HepG2 (cell line): ENCODE measurements at regions not wholly inside any gene's neighbourhood (a gene's known extent, or its start where the extent isn't known, plus 50 kb on each side); places are given as distances from the start of the nearest gene placed in this dataset.

Source experiments
- ATAC-seq: fragments of 200-7000 bp; cut with Tn5 transposase; 3 replicates; pipeline ENCODE4 v1.9.1; 2020; ENCODE audit warnings: mild to moderate bottlenecking, moderate library complexity
- BruUV-seq: library from RNA; stranded (reverse); fragments of 400-500 nt; replicated peaks from 2 replicates; lab custom pipeline; 2021; lab: Mats Ljungman, UMichigan
- CTCF ChIA-PET: fragments of 300-600 bp; formaldehyde crosslinking; extraction: SDS; loops from one replicate; lab custom pipeline; 2021; ENCODE audit warnings: low total read pairs, inconsistent platforms, low intra/inter-chr PET ratio; lab: Yijun Ruan, JAX
- POLR2A ChIA-PET: fragments of 350-600 bp; sonication (Branson Sonifier 250); formaldehyde crosslinking; loops from one replicate; lab custom pipeline; 2020; ENCODE audit warnings: antibody characterized with exemption, inconsistent platforms; lab: Yijun Ruan, JAX
- DNase-seq: peaks from one replicate; pipeline ENCODE4 v3.0.0-alpha.2; 2015; ENCODE audit warnings: low spot score
- FAIRE-seq: peaks from 3 replicates; lab custom pipeline; 2011; peaks lifted over from hg19 to GRCh38; lab: Jason Lieb, UNC
- H2AFZ ChIP-seq: one replicate; pipeline ENCODE4 v1.6.1; 2011; ENCODE audit warnings: low read length, inconsistent platforms
- H3K27ac ChIP-seq: fragments of 300-600 bp; 3 replicates; pipeline ENCODE4 v1.8.0; 2011; ENCODE audit warnings: mixed run types, mild to moderate bottlenecking, mixed read lengths, low read length, inconsistent platforms; ENCODE audit not compliant: insufficient read depth; ENCODE audit errors: extremely low read length
- H3K27me3 ChIP-seq, 2 experiments: fragments of 200-600 bp in 1 of 2; 2 replicates in 1 of 2; 3 replicates in 1 of 2; pipeline versions ENCODE4 v1.6.0 to v1.8.0; 2011; ENCODE audit warnings: low read length in 2 of 2, mild to moderate bottlenecking in 2 of 2, moderate library complexity in 2 of 2, inconsistent platforms in 1 of 2; ENCODE audit not compliant: insufficient read depth in 2 of 2, control insufficient read depth in 1 of 2
- H3K36me3 ChIP-seq, 2 experiments: fragments of 200-600 bp in 1 of 2; replicated peaks in 1 of 2; 2 replicates in 1 of 2; 3 replicates in 1 of 2; pipeline versions ENCODE4 v1.5.1 to v1.8.0; 2011; ENCODE audit warnings: low read length in 2 of 2, inconsistent platforms in 1 of 2; ENCODE audit not compliant: insufficient read depth in 2 of 2, control insufficient read depth in 1 of 2
- H3K4me1 ChIP-seq: 2 replicates; pipeline ENCODE4 v1.5.1; 2012; ENCODE audit warnings: low read length, inconsistent platforms; ENCODE audit not compliant: insufficient read depth
- H3K4me2 ChIP-seq: 2 replicates; pipeline ENCODE4 v1.6.0; 2011; ENCODE audit warnings: low read depth, low read length, inconsistent platforms
- H3K4me3 ChIP-seq, 3 experiments: fragments of 200-600 bp in 1 of 3; sonication (generic), shearing (Covaris generic) in 1 of 3; replicated peaks in 1 of 3; 2 replicates each; pipeline ENCODE4 v1.5.1; 2011 to 2016; ENCODE audit warnings: low read length in 3 of 3, inconsistent platforms in 2 of 3, low read depth in 2 of 3, mild to moderate bottlenecking in 2 of 3, control low read depth in 1 of 3, mixed read lengths in 1 of 3; ENCODE audit not compliant: insufficient read depth in 1 of 3
- H3K79me2 ChIP-seq: one replicate; pipeline ENCODE4 v1.6.1; 2011; ENCODE audit warnings: low read length, inconsistent platforms; ENCODE audit not compliant: insufficient read depth
- H3K9ac ChIP-seq: 2 replicates; pipeline ENCODE4 v1.6.0; 2011; ENCODE audit warnings: mild to moderate bottlenecking, low read depth, low read length, inconsistent platforms; ENCODE audit not compliant: insufficient read depth
- H3K9me3 ChIP-seq: 2 replicates; pipeline ENCODE4 v1.5.1; 2012; ENCODE audit warnings: mild to moderate bottlenecking, low read length
- H4K20me1 ChIP-seq: 2 replicates; pipeline ENCODE4 v1.6.0; 2011; ENCODE audit warnings: inconsistent platforms, mild to moderate bottlenecking, low read length, moderate library complexity; ENCODE audit not compliant: insufficient read depth
- DRAP1 ChIP-seq: IDR thresholded peaks from 2 replicates; pipeline ENCODE4 v1.6.1; 2016; ENCODE audit warnings: missing genetic modification reagents, missing compliant biosample characterization
- FOXA3 ChIP-seq: IDR thresholded peaks from 2 replicates; pipeline ENCODE4 v1.6.1; 2016; ENCODE audit warnings: missing genetic modification reagents, missing compliant biosample characterization
- IKZF1 ChIP-seq: fragments of 450-650 bp; IDR thresholded peaks from 2 replicates; pipeline ENCODE4 v1.7.1; 2016
- IRF1 ChIP-seq: sonication (generic); formaldehyde crosslinking; IDR thresholded peaks from 2 replicates; pipeline ENCODE4 v1.4.0; 2020; ENCODE audit warnings: low read depth, mild to moderate bottlenecking, missing genetic modification reagents
- MLLT10 ChIP-seq: sonication (generic); formaldehyde crosslinking; IDR thresholded peaks from 2 replicates; pipeline ENCODE4 v1.4.0; 2020; ENCODE audit warnings: missing genetic modification reagents
- RAD51 ChIP-seq: fragments of 450-650 bp; IDR thresholded peaks from 2 replicates; pipeline ENCODE4 v1.6.1; 2016; ENCODE audit warnings: borderline replicate concordance
- TFDP2 ChIP-seq: sonication (generic); formaldehyde crosslinking; IDR thresholded peaks from 2 replicates; pipeline ENCODE4 v1.4.0; 2020; ENCODE audit warnings: missing genetic modification reagents
- THAP7 ChIP-seq: sonication (generic); formaldehyde crosslinking; IDR thresholded peaks from 2 replicates; pipeline ENCODE4 v1.8.1; 2023; ENCODE audit warnings: mild to moderate bottlenecking, missing genetic modification reagents
- THRA ChIP-seq: sonication (generic); formaldehyde crosslinking; IDR thresholded peaks from 2 replicates; pipeline ENCODE4 v1.4.0; 2020; ENCODE audit warnings: missing genetic modification reagents, borderline replicate concordance
- ZFP36L1 ChIP-seq: sonication (generic); formaldehyde crosslinking; IDR thresholded peaks from 2 replicates; pipeline ENCODE4 v1.8.0; 2022; ENCODE audit warnings: mild to moderate bottlenecking, missing genetic modification reagents, moderate library complexity
- ZKSCAN1 ChIP-seq: fragments of 150-350 bp; IDR thresholded peaks from 2 replicates; pipeline ENCODE4 v1.6.1; 2014; ENCODE audit warnings: low read length
- ZNF256 ChIP-seq: sonication (generic); formaldehyde crosslinking; conservative IDR thresholded peaks from 2 replicates; pipeline ENCODE4 v1.4.0; 2020; ENCODE audit warnings: missing genetic modification reagents
- ZNF616 ChIP-seq: sonication (generic); formaldehyde crosslinking; IDR thresholded peaks from 2 replicates; pipeline ENCODE4 v1.5.0; 2020; ENCODE audit warnings: low read depth, mild to moderate bottlenecking, missing genetic modification reagents
- ZNF703 ChIP-seq: sonication (generic); formaldehyde crosslinking; IDR thresholded peaks from 2 replicates; pipeline ENCODE4 v1.5.1; 2020; ENCODE audit warnings: missing genetic modification reagents, mild to moderate bottlenecking, moderate library complexity, borderline replicate concordance
- WGBS: methylation state at CpG from one replicate; pipeline ENCODE4 v1.1.6; 2017; ENCODE audit warnings: low lambda C conversion rate; 5-methylcytosine and 5-hydroxymethylcytosine counted together
- in situ Hi-C: cut with HindIII; loops from 2 replicates; pipeline ENCODE4 v1.10.0; 2017; ENCODE audit warnings: low pct_unique_long_range_greater_than_20kb; ENCODE audit not compliant: extremely low pct_ligation_motif_present
- intact Hi-C: fragments of 100-400 bp; cut with micrococcal nuclease; formaldehyde crosslinking; loops from one replicate; pipeline ENCODE4 v1.10.0; 2022; ENCODE audit not compliant: unreplicated experiment

GRCh38 chr2:180208841-180209240, 201.7 kb upstream of the CWC22 start:
- no peaks in the 10 kb centered on the region for H3K79me2 ChIP-seq

GRCh38 chr2:180205621-180206235, 198.6 kb upstream of the CWC22 start:
- WGBS = 9% methylated on average over 6 of the region's 6 CpGs
- intact Hi-C loops = no loop called here
- DNase-seq = no peak
- Histone ChIP-seq H3K4me1 (no peaks in the 10 kb centered on the region), H3K9ac (no peak overlapping the region), H3K4me3 (no peak overlapping the region), H3K79me2 (no peaks in the 10 kb centered on the region), H3K9me3 (no peaks in the 10 kb centered on the region), H3K27me3 (no peaks in the 10 kb centered on the region), H3K4me2 (no peak overlapping the region), H2AFZ (no peak overlapping the region), H4K20me1 (no peaks in the 10 kb centered on the region), H3K27ac (no peak overlapping the region), H3K36me3 (no peaks in the 10 kb centered on the region)
- CTCF ChIA-PET = no interaction called here
- no TSS peak for BruUV-seq
- POLR2A ChIA-PET = no interaction called here
- no peak for ATAC-seq
- FAIRE-seq = no peak
- in situ Hi-C loops = no loop called here
- no peak for TF ChIP-seq RAD51
- TF ChIP-seq TFDP2 (CRISPR knock-in tag) = no peak
- TF ChIP-seq ZNF703 (CRISPR knock-in tag) = no peak
- no peak for TF ChIP-seq ZNF616 (CRISPR knock-in tag)
- TF ChIP-seq THRA (CRISPR knock-in tag) = no peak
- TF ChIP-seq IRF1 (CRISPR knock-in tag) = no peak

More at GRCh38 chr2:180208841-180209240, 201.7 kb upstream of the CWC22 start:
- intact Hi-C loops = no loop called here
- POLR2A ChIA-PET = no interaction called here
- no TSS peak for BruUV-seq
- Histone ChIP-seq H2AFZ (no peak overlapping the region), H3K9ac (no peak overlapping the region), H3K27ac (no peak overlapping the region), H3K27me3 (no peaks in the 10 kb centered on the region), H3K9me3 (no peaks in the 10 kb centered on the region), H3K4me3 (no peak overlapping the region), H3K4me2 (no peak overlapping the region), H4K20me1 (no peaks in the 10 kb centered on the region), H3K36me3 (no peaks in the 10 kb centered on the region), H3K4me1 (no peaks in the 10 kb centered on the region)
- FAIRE-seq = no peak
- no peak for TF ChIP-seq ZKSCAN1
- TF ChIP-seq MLLT10 = no peak
- no peak for TF ChIP-seq IKZF1
- TF ChIP-seq FOXA3 = no peak
- TF ChIP-seq ZNF256 (CRISPR knock-in tag) = no peak
- TF ChIP-seq ZFP36L1 (CRISPR knock-in tag) = no peak
- no peak for TF ChIP-seq DRAP1
- TF ChIP-seq THAP7 (CRISPR knock-in tag) = no peak
- ATAC-seq = no peak
- CTCF ChIA-PET = no interaction called here
- in situ Hi-C loops = no loop called here
- WGBS = 1% methylated on average over 2 of the region's 2 CpGs
- no peak for DNase-seq
